ENCODE measurements at regions not wholly inside any gene's neighbourhood (a gene's known extent, or its start where the extent isn't known, plus 50 kb on each side); places are given as distances from the start of the nearest gene placed in this dataset.

DNA sequence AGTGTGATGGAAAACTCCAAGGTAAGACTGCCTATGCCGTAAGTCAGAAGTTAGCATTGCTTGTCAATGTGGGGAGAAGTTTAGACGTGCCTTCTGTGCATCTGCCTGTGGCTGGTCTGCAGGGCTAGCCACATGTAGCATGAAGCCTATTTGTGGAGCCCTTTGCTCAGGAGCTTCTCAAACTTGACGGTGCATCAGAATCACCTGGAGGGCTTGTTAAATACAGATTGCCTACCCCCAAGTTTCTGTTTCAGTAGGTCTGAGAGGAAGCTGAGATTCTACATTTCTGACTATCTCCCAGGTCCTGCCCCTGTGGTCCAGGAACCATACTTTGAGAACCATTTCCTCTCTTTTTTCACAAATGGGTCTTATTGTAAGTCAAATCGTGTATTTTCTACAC lies 292.1 kb upstream of the TPM1 start:
- no peak overlapping the region for H3K9ac ChIP-seq (ENCODE audit: low read depth in 1 of 2, low read length in 2 of 2)
- no peaks in the 10 kb centered on the region for H3K9me3 ChIP-seq (ENCODE audit: control insufficient read depth in 4 of 4, low read length in 3 of 4)
- H3K36me3 ChIP-seq (ENCODE audit: control insufficient read depth in 4 of 4, insufficient read depth in 3 of 4, low read depth in 1 of 4, low read length in 3 of 4): no peaks in the 10 kb centered on the region
- H3K27ac ChIP-seq (ENCODE audit: low read depth in 1 of 2, low read length in 2 of 2): no peak overlapping the region
- H3K4me1 ChIP-seq (ENCODE audit: control insufficient read depth in 4 of 4, insufficient read depth in 4 of 4, low read length in 3 of 4): no peaks in the 10 kb centered on the region
- H3K27me3 ChIP-seq (ENCODE audit: control insufficient read depth in 4 of 4, insufficient read depth in 4 of 4, low read length in 3 of 4): no peaks in the 10 kb centered on the region
- whole genome bisulfite sequencing: 97% methylated on average over 4 of the region's 4 CpGs
- no peak overlapping the region for H3K4me3 ChIP-seq (ENCODE audit: low read depth in 1 of 3, low read length in 3 of 3)
- no peak for DNase-seq (ENCODE audit: low spot score)
- no peak for TF ChIP-seq GABPA (IDR thresholded peaks at IDR 0.05 in 1 of 2, conservative IDR thresholded peaks at IDR 0.05 in 1 of 2)
- TF ChIP-seq EGR1 (IDR thresholded peaks at IDR 0.05; ENCODE audit: low read depth in 2 of 2): no peak
- TF ChIP-seq JUND (IDR thresholded peaks at IDR 0.05): no peak
- TF ChIP-seq SP1 (IDR thresholded peaks at IDR 0.05): no peak
- no peak for TF ChIP-seq TAF1 (conservative IDR thresholded peaks at IDR 0.05)
- no peak for TF ChIP-seq RXRA (IDR thresholded peaks at IDR 0.05)
- TF ChIP-seq, protein P1, sequence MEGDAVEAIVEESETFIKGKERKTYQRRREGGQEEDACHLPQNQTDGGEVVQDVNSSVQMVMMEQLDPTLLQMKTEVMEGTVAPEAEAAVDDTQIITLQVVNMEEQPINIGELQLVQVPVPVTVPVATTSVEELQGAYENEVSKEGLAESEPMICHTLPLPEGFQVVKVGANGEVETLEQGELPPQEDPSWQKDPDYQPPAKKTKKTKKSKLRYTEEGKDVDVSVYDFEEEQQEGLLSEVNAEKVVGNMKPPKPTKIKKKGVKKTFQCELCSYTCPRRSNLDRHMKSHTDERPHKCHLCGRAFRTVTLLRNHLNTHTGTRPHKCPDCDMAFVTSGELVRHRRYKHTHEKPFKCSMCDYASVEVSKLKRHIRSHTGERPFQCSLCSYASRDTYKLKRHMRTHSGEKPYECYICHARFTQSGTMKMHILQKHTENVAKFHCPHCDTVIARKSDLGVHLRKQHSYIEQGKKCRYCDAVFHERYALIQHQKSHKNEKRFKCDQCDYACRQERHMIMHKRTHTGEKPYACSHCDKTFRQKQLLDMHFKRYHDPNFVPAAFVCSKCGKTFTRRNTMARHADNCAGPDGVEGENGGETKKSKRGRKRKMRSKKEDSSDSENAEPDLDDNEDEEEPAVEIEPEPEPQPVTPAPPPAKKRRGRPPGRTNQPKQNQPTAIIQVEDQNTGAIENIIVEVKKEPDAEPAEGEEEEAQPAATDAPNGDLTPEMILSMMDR (IDR thresholded peaks at IDR 0.05; ENCODE audit: low read depth, low read length, missing input control): no peak

DNA sequence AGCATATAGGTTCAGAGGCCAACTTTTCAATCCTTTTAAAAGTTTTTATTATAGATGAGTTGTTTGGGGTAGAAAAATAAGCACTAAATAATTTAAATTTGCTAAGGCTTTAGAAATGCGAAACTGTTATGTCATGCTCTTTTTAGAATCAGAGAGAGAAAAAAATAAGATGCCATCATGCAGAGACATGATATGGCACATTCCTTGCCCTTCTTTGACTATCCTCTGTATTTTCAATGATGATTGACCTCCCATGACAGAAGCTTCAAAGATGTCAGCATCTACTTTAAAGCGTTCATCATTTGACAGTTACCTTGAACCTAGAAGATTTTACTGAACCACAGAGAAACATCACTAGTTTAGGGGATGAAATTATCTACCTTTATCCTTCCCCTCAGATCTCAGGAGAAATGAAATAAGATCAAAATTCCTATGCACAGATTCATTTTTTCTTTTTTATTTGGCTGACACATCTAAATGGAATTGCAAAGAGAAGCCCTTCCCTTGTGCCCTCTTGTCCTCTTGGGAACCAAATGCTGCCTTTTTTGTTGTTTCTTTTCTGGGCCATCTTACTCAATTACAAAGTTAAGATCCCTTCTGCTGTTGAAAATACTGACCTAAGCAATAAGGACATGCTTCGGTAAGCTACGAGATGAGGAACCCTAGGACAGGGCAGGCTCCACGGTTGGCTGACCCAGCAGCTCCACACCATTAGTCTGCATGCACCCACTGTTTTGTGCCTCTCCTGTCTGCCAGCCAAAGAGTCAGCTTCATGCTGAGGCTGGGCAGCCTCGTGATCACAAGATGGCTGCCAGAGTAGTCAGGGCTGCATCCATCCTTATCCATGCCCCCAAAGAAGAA lies 289.7 kb upstream of the TPM1 start:
- Histone ChIP-seq H3K27me3 (ENCODE audit: control insufficient read depth in 4 of 4, insufficient read depth in 4 of 4, low read length in 3 of 4) (no peaks in the 10 kb centered on the region), H3K4me3 (ENCODE audit: low read depth in 1 of 3, low read length in 3 of 3) (no peak overlapping the region), H3K36me3 (ENCODE audit: control insufficient read depth in 4 of 4, insufficient read depth in 3 of 4, low read depth in 1 of 4, low read length in 3 of 4) (no peaks in the 10 kb centered on the region), H3K4me1 (ENCODE audit: control insufficient read depth in 4 of 4, insufficient read depth in 4 of 4, low read length in 3 of 4) (peaks cover 0 to 4% (median under 1%) of the 10 kb centered on the region in 4 donors), H3K9me3 (ENCODE audit: control insufficient read depth in 4 of 4, low read length in 3 of 4) (no peaks in the 10 kb centered on the region), H3K27ac (ENCODE audit: low read depth in 1 of 2, low read length in 2 of 2) (no peak overlapping the region), H3K9ac (ENCODE audit: low read depth in 1 of 2, low read length in 2 of 2) (no peak overlapping the region)
- no peak for DNase-seq (ENCODE audit: low spot score)
- TF ChIP-seq MAX (IDR thresholded peaks at IDR 0.05): no peak
- TF ChIP-seq JUND (IDR thresholded peaks at IDR 0.05): no peak
- no peak for TF ChIP-seq TAF1 (conservative IDR thresholded peaks at IDR 0.05)
- TF ChIP-seq FOXA1 (IDR thresholded peaks at IDR 0.05): no peak
- TF ChIP-seq, protein P2, sequence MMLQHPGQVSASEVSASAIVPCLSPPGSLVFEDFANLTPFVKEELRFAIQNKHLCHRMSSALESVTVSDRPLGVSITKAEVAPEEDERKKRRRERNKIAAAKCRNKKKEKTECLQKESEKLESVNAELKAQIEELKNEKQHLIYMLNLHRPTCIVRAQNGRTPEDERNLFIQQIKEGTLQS (IDR thresholded peaks at IDR 0.05): no peak
- TF ChIP-seq FOXA2 (IDR thresholded peaks at IDR 0.05): no peak
- no peak for TF ChIP-seq SP1 (IDR thresholded peaks at IDR 0.05)
- no peak for TF ChIP-seq RAD21 (IDR thresholded peaks at IDR 0.05)
- no peak for TF ChIP-seq REST (IDR thresholded peaks at IDR 0.05)
- no peak for TF ChIP-seq HNF4G (IDR thresholded peaks at IDR 0.05)
- no peak for TF ChIP-seq RXRA (IDR thresholded peaks at IDR 0.05)
- TF ChIP-seq EGR1 (IDR thresholded peaks at IDR 0.05; ENCODE audit: low read depth in 2 of 2): no peak
- no peak for TF ChIP-seq NR2F2 (IDR thresholded peaks at IDR 0.05)
- 93% methylated on average over 6 of the region's 6 CpGs for WGBS

All from liver (tissue), 8 donors.